Thymus (tissue), 11 donors: ENCODE measurements at regions not wholly inside any gene's neighbourhood (a gene's known extent, or its start where the extent isn't known, plus 50 kb on each side); places are given as distances from the start of the nearest gene placed in this dataset.
"Not testable (repeated sequence)": the region's sequence is repeated elsewhere in the genome, so short reads cannot be mapped to it uniquely, and the experiment has no call there.

Experiments
- DNase-seq, 9 donors: peaks; one replicate each; pipeline ENCODE4 v3.0.0-alpha.2; 2013; ENCODE audit warnings: low spot score in 9 of 9, low read depth in 6 of 9, missing footprints in 1 of 9
- H3K27ac ChIP-seq, 2 donors: one replicate each; pipeline ENCODE4 v1.5.1; 2013; ENCODE audit warnings: control low read depth in 1 of 2, low read depth in 1 of 2, low read length in 1 of 2, mild to moderate bottlenecking in 1 of 2, moderate library complexity in 1 of 2
- H3K27me3 ChIP-seq, 2 donors: one replicate each; pipeline ENCODE4 v1.5.1; 2013; ENCODE audit warnings: low read length in 1 of 2; ENCODE audit not compliant: control insufficient read depth in 2 of 2, insufficient read depth in 1 of 2
- H3K36me3 ChIP-seq, 2 donors: one replicate each; pipeline ENCODE4 v1.5.1; 2013; ENCODE audit warnings: low read length in 1 of 2, mild to moderate bottlenecking in 1 of 2, moderate library complexity in 1 of 2; ENCODE audit not compliant: control insufficient read depth in 2 of 2, insufficient read depth in 2 of 2
- H3K4me1 ChIP-seq, 2 donors: one replicate each; pipeline ENCODE4 v1.5.1; 2013; ENCODE audit warnings: low read length in 2 of 2; ENCODE audit not compliant: control insufficient read depth in 2 of 2, insufficient read depth in 2 of 2
- H3K4me3 ChIP-seq, 2 donors: one replicate each; pipeline ENCODE4 v1.5.1; 2013; ENCODE audit warnings: low read length in 2 of 2, control low read depth in 1 of 2, mild to moderate bottlenecking in 1 of 2
- H3K9me3 ChIP-seq, 2 donors: one replicate each; pipeline ENCODE4 v1.5.1; 2013; ENCODE audit warnings: low read length in 1 of 2, mild to moderate bottlenecking in 1 of 2; ENCODE audit not compliant: control insufficient read depth in 2 of 2, insufficient read depth in 1 of 2
- WGBS: extraction: QIAGEN DNeasy Blood & Tissue Kit; methylation state at CpG from one replicate; pipeline ENCODE4 v1.1.7; 2013; 5-methylcytosine and 5-hydroxymethylcytosine counted together
- donor health status: healthy.

DNA sequence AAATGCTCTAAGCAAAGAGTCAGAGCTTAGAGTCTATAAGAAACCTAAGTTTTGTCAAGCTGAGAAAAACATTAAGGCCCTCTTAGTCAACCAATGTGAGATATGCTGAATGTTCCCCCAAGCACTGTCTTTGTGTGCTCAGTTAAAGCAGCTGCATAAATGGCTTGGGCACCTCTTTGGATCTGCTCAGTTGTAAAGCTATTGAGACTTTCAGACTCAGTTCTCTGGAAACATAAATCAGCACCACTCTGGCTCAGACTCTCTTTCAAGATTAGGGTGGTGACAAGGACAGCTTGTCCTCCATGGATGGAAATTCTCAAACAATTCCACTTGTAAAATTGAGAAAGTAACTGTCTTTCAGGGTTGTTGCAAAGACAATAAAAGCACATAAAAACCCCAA lies 807.9 kb downstream of the PRELID2 start:
- no peak overlapping the region for H3K27ac ChIP-seq
- no peaks in the 10 kb centered on the region for H3K9me3 ChIP-seq
- no peak for DNase-seq
- no peaks in the 10 kb centered on the region for H3K27me3 ChIP-seq
- no peaks in the 10 kb centered on the region for H3K36me3 ChIP-seq
- no peaks in the 10 kb centered on the region for H3K4me1 ChIP-seq
- H3K4me3 ChIP-seq, result no peak overlapping the region

DNA sequence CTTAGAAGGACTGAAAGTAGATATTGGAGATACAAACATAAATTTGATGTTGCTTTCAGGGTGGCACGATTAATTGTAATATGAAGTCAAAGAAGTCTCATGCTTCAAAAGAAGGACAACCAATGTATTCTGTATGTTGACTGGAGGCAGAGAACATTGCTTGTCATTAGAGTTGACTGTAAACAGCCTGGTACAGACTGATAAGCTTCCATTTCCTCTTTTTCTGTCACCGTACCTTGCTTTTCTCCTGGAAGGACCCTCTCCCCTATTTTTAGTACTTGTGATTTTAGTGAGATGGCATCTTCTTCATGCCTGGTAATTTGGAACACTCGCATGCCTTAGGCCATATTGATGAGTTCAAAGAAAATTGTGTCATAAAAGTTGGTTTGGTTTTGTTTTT lies 809.4 kb downstream of the PRELID2 start:
- Histone ChIP-seq H3K27ac (no peak overlapping the region), H3K4me1 (no peaks in the 10 kb centered on the region), H3K4me3 (no peak overlapping the region), H3K9me3 (no peaks in the 10 kb centered on the region), H3K27me3 (no peaks in the 10 kb centered on the region), H3K36me3 (no peaks in the 10 kb centered on the region)
- no peak for DNase-seq
- 32% methylated on average over 3 of the region's 3 CpGs for WGBS

- no peaks in the 10 kb centered on the region for H3K36me3 ChIP-seq
- H3K27ac ChIP-seq, result no peak overlapping the region
- no peaks in the 10 kb centered on the region for H3K9me3 ChIP-seq
- WGBS, result 92% methylated on average over 1 of the region's 1 CpG
- no peak overlapping the region for H3K4me3 ChIP-seq
- H3K27me3 ChIP-seq, result no peaks in the 10 kb centered on the region
- DNase-seq, result no peak
- H3K4me1 ChIP-seq, result no peaks in the 10 kb centered on the region
Observed at GRCh38 chr5:145015146-145015545, 820.0 kb downstream of the PRELID2 start.

DNA sequence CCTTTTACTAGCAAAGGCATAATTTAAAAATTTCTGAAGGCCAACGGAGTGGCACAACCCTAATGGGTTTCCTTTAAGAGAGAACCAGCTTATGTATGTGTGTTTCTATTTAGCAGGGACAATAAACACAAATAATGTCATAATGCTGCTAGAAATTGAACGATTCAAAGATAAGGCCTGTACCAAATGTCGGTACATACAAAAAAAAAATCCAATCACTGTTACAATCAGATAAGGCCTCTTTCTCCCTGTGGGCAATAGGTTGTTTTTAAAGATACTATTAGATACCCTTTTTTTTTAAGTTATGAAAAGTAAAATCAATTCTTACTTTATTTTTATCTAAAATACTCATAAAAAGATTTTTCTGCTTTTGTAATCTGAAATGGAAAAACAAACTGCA lies 821.0 kb downstream of the PRELID2 start:
- no peaks in the 10 kb centered on the region for H3K36me3 ChIP-seq
- H3K4me3 ChIP-seq, result no peak overlapping the region
- no peak for DNase-seq
- no peaks in the 10 kb centered on the region for H3K9me3 ChIP-seq
- H3K27ac ChIP-seq, result no peak overlapping the region
- no peaks in the 10 kb centered on the region for H3K4me1 ChIP-seq
- WGBS, result 94% methylated on average over 3 of the region's 3 CpGs
- no peaks in the 10 kb centered on the region for H3K27me3 ChIP-seq

- Histone ChIP-seq H3K36me3 (no peaks in the 10 kb centered on the region), H3K27me3 (no peaks in the 10 kb centered on the region), H3K27ac (no peak overlapping the region), H3K9me3 (no peaks in the 10 kb centered on the region), H3K4me3 (no peak overlapping the region), H3K4me1 (no peaks in the 10 kb centered on the region)
- no peak for DNase-seq
Observed at GRCh38 chr5:145010834-145011233, 824.3 kb downstream of the PRELID2 start.

GRCh38 chr5:145008876-145009530 lies 826.1 kb downstream of the PRELID2 start:
- H3K4me3 ChIP-seq, result no peak overlapping the region
- H3K27ac ChIP-seq, result no peak overlapping the region
- DNase-seq, result no peak
- H3K4me1 ChIP-seq, result no peaks in the 10 kb centered on the region
- H3K9me3 ChIP-seq, result no peaks in the 10 kb centered on the region
- 87% methylated on average over 2 of the region's 2 CpGs for WGBS
- H3K27me3 ChIP-seq, result no peaks in the 10 kb centered on the region
- no peaks in the 10 kb centered on the region for H3K36me3 ChIP-seq

- not testable (repeated sequence) for H3K9me3 ChIP-seq, DNase-seq, H3K4me1 ChIP-seq, H3K27me3 ChIP-seq, H3K36me3 ChIP-seq, H3K27ac ChIP-seq, H3K4me3 ChIP-seq
Observed at GRCh38 chr5:144994356-144994755, 823.7 kb downstream of the KCTD16 start.

DNA sequence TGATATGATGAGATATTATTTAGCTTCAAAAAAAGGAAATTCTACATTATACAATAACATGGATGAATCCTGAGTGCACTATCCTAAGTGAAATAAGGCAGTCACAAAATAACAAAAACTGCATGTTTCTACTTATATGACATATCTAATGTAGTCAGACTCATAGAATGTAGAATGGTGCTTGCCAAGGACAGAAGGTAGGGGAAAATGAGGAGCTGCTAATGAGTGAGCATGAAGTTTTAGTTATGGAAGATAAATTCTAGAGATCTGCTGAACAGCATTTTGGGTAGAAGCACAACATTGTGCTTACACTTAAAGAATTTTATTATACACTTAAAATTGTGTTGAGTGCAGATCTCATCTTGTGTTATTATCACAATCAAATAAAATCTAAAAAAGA lies 812.4 kb downstream of the KCTD16 start:
- Histone ChIP-seq H3K4me1 (no peaks in the 10 kb centered on the region), H3K27me3 (no peaks in the 10 kb centered on the region), H3K9me3 (no peaks in the 10 kb centered on the region), H3K4me3 (no peak overlapping the region), H3K27ac (no peak overlapping the region), H3K36me3 (no peaks in the 10 kb centered on the region)
- no peak for DNase-seq

GRCh38 chr5:144979516-144980264 lies 809.0 kb downstream of the KCTD16 start:
- no peaks in the 10 kb centered on the region for H3K4me1 ChIP-seq
- H3K27me3 ChIP-seq, result no peaks in the 10 kb centered on the region
- H3K27ac ChIP-seq, result no peak overlapping the region
- no peak overlapping the region for H3K4me3 ChIP-seq
- WGBS, result 57% methylated on average over 2 of the region's 2 CpGs
- H3K9me3 ChIP-seq, result no peaks in the 10 kb centered on the region
- no peaks in the 10 kb centered on the region for H3K36me3 ChIP-seq
- no peak for DNase-seq
